AG09309 (cell line): ENCODE measurements at regions not wholly inside any gene's neighbourhood (a gene's known extent, or its start where the extent isn't known, plus 50 kb on each side); places are given as distances from the start of the nearest gene placed in this dataset.
A peak's percentile ranks its signal among the peaks of the same experiment; 100 is the strongest.

Experiments
- DNase-seq: peaks from one replicate; pipeline ENCODE4 v3.0.0-alpha.2; 2010; ENCODE audit warnings: low read depth
- H3K4me3 ChIP-seq: 2 replicates; pipeline ENCODE4 v1.5.1; 2011; ENCODE audit warnings: mild to moderate bottlenecking, low read depth, low read length, moderate library complexity; ENCODE audit not compliant: control insufficient read depth
- TF ChIP-seq, protein P1 (sequence below): IDR thresholded peaks from 2 replicates; pipeline ENCODE4 v1.5.1; 2011; ENCODE audit warnings: mild to moderate bottlenecking, low read depth, low read length, inconsistent platforms; ENCODE audit not compliant: insufficient read depth, control insufficient read depth; ENCODE audit errors: missing control alignments

GRCh38 chr16:80085606-80086005 is 455.2 kb upstream of the DYNLRB2 start:
- DNase-seq: no peak
- TF ChIP-seq, protein P1, sequence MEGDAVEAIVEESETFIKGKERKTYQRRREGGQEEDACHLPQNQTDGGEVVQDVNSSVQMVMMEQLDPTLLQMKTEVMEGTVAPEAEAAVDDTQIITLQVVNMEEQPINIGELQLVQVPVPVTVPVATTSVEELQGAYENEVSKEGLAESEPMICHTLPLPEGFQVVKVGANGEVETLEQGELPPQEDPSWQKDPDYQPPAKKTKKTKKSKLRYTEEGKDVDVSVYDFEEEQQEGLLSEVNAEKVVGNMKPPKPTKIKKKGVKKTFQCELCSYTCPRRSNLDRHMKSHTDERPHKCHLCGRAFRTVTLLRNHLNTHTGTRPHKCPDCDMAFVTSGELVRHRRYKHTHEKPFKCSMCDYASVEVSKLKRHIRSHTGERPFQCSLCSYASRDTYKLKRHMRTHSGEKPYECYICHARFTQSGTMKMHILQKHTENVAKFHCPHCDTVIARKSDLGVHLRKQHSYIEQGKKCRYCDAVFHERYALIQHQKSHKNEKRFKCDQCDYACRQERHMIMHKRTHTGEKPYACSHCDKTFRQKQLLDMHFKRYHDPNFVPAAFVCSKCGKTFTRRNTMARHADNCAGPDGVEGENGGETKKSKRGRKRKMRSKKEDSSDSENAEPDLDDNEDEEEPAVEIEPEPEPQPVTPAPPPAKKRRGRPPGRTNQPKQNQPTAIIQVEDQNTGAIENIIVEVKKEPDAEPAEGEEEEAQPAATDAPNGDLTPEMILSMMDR: no peak
- no peak overlapping the region for H3K4me3 ChIP-seq

- peak; percentile 18 for DNase-seq
- no peak overlapping the region for H3K4me3 ChIP-seq
- TF ChIP-seq, protein P1: peak; percentile 61
Observed at GRCh38 chr16:80084614-80085013, 456.2 kb upstream of the DYNLRB2 start.

GRCh38 chr16:80084163-80084562 is 456.6 kb upstream of the DYNLRB2 start:
- no peak for DNase-seq
- no peak overlapping the region for H3K4me3 ChIP-seq
- TF ChIP-seq, protein P1: no peak

GRCh38 chr16:80082906-80083305 is 457.9 kb upstream of the DYNLRB2 start:
- TF ChIP-seq, protein P1: no peak
- no peak for DNase-seq
- H3K4me3 ChIP-seq: no peak overlapping the region

GRCh38 chr16:80081846-80082245 is 458.9 kb upstream of the DYNLRB2 start:
- DNase-seq: no peak
- no peak overlapping the region for H3K4me3 ChIP-seq
- TF ChIP-seq, protein P1: no peak

- DNase-seq: no peak
- no peak overlapping the region for H3K4me3 ChIP-seq
- TF ChIP-seq, protein P1: no peak
Observed at GRCh38 chr16:80080287-80080851, 460.4 kb upstream of the DYNLRB2 start.

GRCh38 chr16:80079072-80079471 is 461.7 kb upstream of the DYNLRB2 start:
- no peak overlapping the region for H3K4me3 ChIP-seq
- TF ChIP-seq, protein P1: no peak
- no peak for DNase-seq
